GM21390 (cell line): ENCODE measurements at regions not wholly inside any gene's neighbourhood (a gene's known extent, or its start where the extent isn't known, plus 50 kb on each side); places are given as distances from the start of the nearest gene placed in this dataset.

ENCODE experiments used
- ATAC-seq: cut with Tn5 transposase; IDR thresholded peaks from one replicate; pipeline ENCODE4 v1.9.1; 2021; ENCODE audit not compliant: unreplicated experiment

DNA sequence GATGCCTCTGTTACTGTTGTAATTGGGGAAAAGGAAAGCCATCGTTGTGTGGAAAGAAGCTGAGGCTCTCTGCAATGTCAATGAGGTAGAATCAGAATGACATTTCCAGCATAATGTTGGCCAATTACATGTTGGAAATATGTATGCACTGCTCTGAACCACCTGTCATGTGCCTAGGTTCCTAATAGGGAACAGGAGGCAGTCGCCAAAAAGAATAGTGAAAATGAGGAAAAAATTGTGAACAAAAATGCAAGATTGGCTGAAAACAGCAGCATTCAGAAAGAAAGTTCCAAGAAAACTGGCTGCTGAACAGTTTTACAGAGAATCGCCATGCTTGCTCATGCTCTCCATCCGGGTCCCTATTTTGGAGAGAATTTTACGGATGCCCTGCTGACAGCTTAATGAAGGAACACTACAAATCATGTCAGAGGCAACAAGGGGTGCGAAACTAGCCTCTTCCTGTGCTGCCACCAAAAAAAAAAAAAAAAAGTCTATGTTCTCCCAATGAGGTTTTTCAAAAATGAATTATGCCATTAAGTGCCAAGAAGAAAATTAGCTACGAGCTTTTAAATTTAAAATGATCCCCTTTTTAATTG lies 305.9 kb upstream of the ARRDC4 start:
- ATAC-seq, result no peak

- no peak for ATAC-seq
Measured at GRCh38 chr15:97661796-97662195, 298.7 kb upstream of the ARRDC4 start.

DNA sequence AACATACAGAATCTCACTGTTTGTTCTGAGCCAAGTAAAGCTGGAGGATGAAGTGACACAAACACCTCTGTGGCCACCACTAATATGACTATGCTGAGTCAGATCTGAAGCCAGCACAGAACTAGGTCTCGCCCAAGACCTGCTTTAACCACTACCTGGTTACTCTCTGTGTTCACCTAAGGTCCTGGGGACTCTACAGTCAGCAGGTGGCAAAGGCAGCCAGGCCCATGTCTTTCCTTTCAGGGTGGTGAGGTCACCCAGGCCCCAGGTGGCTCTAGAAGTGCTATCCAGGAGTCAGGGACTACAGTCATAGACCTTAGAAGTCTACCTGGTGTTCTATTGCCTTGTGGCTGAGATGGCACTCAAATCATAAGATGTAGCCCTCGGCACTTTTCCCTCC lies 287.9 kb upstream of the ARRDC4 start:
- no peak for ATAC-seq

DNA sequence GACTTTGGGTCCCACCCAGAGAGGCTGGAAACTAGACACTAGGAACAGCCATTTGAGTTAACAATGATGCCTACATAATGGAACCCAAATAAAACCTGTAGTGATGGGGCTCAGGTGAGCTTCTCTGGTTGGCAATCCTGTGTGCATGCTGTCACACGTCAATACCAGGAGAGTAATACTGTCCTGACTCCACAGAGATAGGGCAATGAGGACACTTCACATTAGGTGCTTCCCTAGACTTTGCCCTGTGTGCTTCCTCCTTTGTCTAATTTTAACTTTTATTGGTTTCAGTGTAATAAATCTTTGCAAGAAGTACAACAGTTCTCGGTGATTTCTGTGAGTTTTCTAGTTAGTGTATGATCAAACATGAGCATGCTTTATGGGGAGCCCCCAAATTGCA lies 281.8 kb upstream of the ARRDC4 start:
- ATAC-seq, result no peak

- ATAC-seq, result no peak
Measured at GRCh38 chr15:97679106-97679688, 281.3 kb upstream of the ARRDC4 start.

- no peak for ATAC-seq
Measured at GRCh38 chr15:97680606-97681220, 279.8 kb upstream of the ARRDC4 start.

DNA sequence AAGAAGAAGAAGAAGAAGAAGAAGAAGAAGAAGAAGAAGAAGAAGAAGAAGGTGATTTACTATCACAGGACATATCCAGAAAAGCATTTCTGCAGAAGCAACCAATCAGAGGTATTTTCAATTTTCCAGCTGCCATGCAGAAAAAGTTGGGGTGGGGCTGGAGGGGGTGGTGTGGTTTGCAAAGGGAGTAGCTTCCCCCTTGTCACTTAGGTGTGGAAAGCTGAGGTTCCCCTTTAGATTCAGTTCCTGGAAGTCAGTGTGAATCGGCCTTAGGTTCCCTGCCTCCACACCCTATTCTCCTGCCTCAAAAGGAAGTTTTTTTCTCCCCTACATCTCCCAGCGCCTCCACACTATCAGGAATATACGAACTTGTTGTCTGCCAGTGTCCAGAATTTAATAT lies 276.7 kb upstream of the ARRDC4 start:
- ATAC-seq, result no peak

- ATAC-seq, result no peak
Measured at GRCh38 chr15:97684249-97684648, 276.3 kb upstream of the ARRDC4 start.

- ATAC-seq, result no peak
Measured at GRCh38 chr15:97686324-97686723, 274.2 kb upstream of the ARRDC4 start.

GRCh38 chr15:97687654-97688053 lies 272.8 kb upstream of the ARRDC4 start:
- no peak for ATAC-seq

DNA sequence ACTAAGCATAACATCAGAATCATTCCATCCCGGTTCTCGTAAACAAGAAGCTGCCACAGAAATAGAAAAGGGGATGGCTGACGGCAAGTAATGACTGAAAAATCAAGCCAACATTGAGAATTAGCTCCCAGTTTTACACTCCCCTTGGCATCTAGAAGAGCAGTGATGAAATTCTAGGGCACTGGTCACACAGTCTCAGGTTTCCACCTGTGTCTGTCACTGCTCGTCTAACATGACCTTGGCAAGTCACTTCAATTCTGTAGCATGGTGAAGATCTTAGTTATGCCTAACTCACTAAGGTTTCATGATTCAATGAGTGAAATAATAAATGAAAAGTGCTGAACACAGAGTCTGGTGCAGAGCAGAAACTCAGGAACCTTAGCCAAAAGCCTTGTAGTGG lies 272.3 kb upstream of the ARRDC4 start:
- no peak for ATAC-seq

GRCh38 chr15:97688886-97689285 lies 271.6 kb upstream of the ARRDC4 start:
- no peak for ATAC-seq

DNA sequence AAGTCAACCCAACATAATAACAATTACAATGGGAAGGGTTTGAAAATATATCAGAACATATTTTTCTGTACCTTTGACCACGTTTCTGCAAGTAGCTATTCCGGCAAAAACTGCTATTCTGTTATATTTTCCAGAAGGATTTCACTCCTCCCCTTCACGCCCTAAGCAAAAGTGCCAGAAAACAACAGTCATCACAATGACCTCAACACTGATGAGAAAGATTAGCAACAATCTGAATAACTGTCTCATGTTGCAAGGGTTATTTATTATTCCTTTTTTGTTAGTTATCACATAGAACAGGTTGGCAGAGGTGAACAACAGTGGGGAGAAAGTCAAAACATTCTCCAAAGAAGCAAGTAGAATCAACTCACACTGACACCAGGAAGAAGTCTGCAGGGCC lies 269.4 kb upstream of the ARRDC4 start:
- ATAC-seq, result no peak

DNA sequence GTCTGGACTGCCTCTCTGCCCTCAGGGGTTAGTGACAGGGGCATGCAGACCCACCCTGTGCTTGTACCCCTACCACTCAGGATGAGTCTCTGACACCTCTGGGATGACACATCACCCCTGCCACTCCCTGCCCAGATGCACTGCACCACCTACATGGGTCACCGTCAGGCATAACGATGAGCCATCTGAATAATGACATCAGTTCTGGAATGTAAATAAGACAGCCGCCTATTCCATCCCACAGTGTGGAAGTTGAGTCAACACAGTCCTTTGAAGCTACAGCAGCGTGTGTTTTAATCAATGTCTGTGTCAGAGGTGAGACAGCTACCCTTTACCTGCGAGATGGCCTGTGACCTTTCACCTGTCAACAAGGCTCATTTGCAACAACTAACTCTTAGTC lies 268.7 kb upstream of the ARRDC4 start:
- no peak for ATAC-seq

GRCh38 chr15:97692301-97693015 lies 268.0 kb upstream of the ARRDC4 start:
- ATAC-seq, result no peak

DNA sequence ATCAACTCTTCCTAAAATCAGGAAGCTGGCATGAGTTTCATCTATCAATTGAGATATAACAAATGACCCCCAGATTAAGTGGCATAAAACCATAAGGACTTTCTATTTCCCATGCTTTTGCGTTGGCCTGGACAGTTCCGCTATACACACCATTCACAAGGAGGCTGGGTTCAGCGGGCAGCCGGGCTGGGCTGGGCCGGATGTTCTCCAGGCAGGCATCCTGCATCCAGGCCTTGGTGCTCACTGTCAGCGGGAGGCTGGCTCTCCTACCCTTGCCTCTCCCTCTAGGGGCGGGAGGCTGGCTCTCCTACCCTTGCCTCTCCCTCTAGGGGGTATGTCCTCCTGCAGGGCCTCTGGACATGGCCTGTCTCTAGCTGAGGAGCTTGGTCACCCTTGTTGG lies 266.0 kb upstream of the ARRDC4 start:
- ATAC-seq, result no peak

- no peak for ATAC-seq
Measured at GRCh38 chr15:97703400-97703799, 257.1 kb upstream of the ARRDC4 start.

- ATAC-seq, result no peak
Measured at GRCh38 chr15:97706059-97706458, 254.4 kb upstream of the ARRDC4 start.

DNA sequence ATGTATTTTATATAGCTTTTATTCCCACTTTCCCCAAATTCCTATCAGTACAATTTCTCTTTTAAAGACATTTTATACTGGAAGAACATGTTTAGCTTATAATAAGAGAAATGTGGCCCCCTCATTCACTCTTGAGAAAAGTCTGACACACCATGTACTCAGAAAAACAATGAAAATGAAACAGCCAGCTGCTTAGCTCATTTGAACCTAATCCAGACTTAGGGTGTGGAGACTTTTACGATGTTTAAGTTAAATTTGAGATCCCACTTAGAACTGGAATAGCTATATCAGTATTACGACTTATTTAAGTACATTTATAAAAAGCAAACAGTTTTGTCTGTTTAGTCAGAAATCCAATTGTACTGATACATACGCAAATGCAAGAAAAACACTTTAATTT lies 252.3 kb upstream of the ARRDC4 start:
- no peak for ATAC-seq

DNA sequence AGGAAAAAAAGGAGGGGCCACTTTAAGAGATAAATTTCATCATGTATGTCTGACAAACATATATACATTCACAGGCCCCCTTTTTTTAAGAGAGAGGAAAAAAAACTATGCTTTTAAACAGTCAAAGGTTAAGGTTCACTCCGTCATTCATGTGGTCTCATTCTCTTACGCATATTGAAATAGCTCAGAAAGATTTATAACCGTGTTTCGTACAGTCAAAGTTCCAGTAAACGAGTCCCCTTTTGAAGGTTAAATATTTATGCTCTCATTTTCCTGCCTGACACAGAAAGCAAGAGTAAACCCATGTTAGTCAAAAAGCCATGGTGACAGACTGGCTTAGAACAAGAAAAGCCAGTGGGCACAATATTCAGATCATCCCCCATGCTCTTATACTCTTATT lies 248.0 kb upstream of the ARRDC4 start:
- ATAC-seq, result no peak

GRCh38 chr15:97717806-97718205 lies 242.7 kb upstream of the ARRDC4 start:
- ATAC-seq, result no peak

- no peak for ATAC-seq
Measured at GRCh38 chr15:97718509-97718908, 242.0 kb upstream of the ARRDC4 start.
